WTC11 (cell line): ENCODE measurements at regions not wholly inside any gene's neighbourhood (a gene's known extent, or its start where the extent isn't known, plus 50 kb on each side); places are given as distances from the start of the nearest gene placed in this dataset.

Experiments
- ATAC-seq: fragments of 200-7000 bp; cut with Tn5 transposase; 2 replicates; pipeline ENCODE4 v1.10.0; 2021; ENCODE audit warnings: mild to moderate bottlenecking, moderate library complexity
- CTCF ChIA-PET: fragments of 300-600 bp; sonication (Branson Sonifier 250); formaldehyde crosslinking; loops from one replicate; lab custom pipeline; 2021; ENCODE audit warnings: antibody characterized with exemption; lab: Charles Lee
- POLR2A ChIA-PET: fragments of 350-600 bp; sonication (Branson Sonifier 250); formaldehyde crosslinking; loops from one replicate; lab custom pipeline; 2021; ENCODE audit warnings: antibody characterized with exemption; lab: Charles Lee
- DNase-seq: peaks from one replicate; pipeline ENCODE4 v3.0.0; 2021; ENCODE audit warnings: low spot score
- H3K27ac Mint-ChIP-seq: 2 replicates; pipeline ENCODE4 v1.8.0; 2021; ENCODE audit warnings: mixed read lengths
- H3K27me3 Mint-ChIP-seq: 2 replicates; pipeline ENCODE4 v1.8.0; 2021; ENCODE audit warnings: low read depth, mild to moderate bottlenecking, moderate library complexity, mixed read lengths
- H3K36me3 Mint-ChIP-seq: 2 replicates; pipeline ENCODE4 v1.8.0; 2021; ENCODE audit warnings: mixed read lengths
- H3K4me1 Mint-ChIP-seq: 2 replicates; pipeline ENCODE4 v1.8.0; 2022; ENCODE audit warnings: mixed read lengths
- H3K4me3 Mint-ChIP-seq: 2 replicates; pipeline ENCODE4 v1.8.0; 2021; ENCODE audit warnings: mild to moderate bottlenecking, moderate library complexity, mixed read lengths
- H3K9me3 Mint-ChIP-seq: 2 replicates; pipeline ENCODE4 v1.8.0; 2021; ENCODE audit warnings: mixed read lengths
- CBFB ChIP-seq: sonication (generic); formaldehyde crosslinking; IDR thresholded peaks from 2 replicates; pipeline ENCODE4 v1.8.1; 2022; ENCODE audit warnings: mild to moderate bottlenecking, low read depth, missing genetic modification reagents
- ELF4 ChIP-seq: sonication (generic); formaldehyde crosslinking; IDR thresholded peaks from 2 replicates; pipeline ENCODE4 v1.8.1; 2022; ENCODE audit warnings: low read depth, mild to moderate bottlenecking, moderate library complexity, missing genetic modification reagents
- ETV6 ChIP-seq: sonication (generic); formaldehyde crosslinking; IDR thresholded peaks from 2 replicates; pipeline ENCODE4 v1.8.1; 2022; ENCODE audit warnings: mild to moderate bottlenecking, missing genetic modification reagents
- FOXJ3 ChIP-seq: sonication (generic); formaldehyde crosslinking; IDR thresholded peaks from 2 replicates; pipeline ENCODE4 v1.9.0; 2021; ENCODE audit warnings: missing genetic modification reagents, mild to moderate bottlenecking, borderline replicate concordance
- GRHL2 ChIP-seq: fragments of 250-450 bp; sonication (Bioruptor Pico); IDR thresholded peaks from 2 replicates; pipeline ENCODE4 v1.8.0; 2022; ENCODE audit warnings: mild to moderate bottlenecking, moderate library complexity; ENCODE audit not compliant: insufficient replicate concordance, severe bottlenecking
- JAZF1 ChIP-seq: fragments of 250-450 bp; sonication (Bioruptor Pico); IDR thresholded peaks from 2 replicates; pipeline ENCODE4 v1.9.0; 2021; ENCODE audit warnings: moderate library complexity, mild to moderate bottlenecking, inconsistent platforms
- JUN ChIP-seq: sonication (generic); formaldehyde crosslinking; IDR thresholded peaks from 2 replicates; pipeline ENCODE4 v1.8.0; 2023; ENCODE audit warnings: mild to moderate bottlenecking, missing genetic modification reagents
- NR2C2 ChIP-seq: sonication (generic); formaldehyde crosslinking; IDR thresholded peaks from 2 replicates; pipeline ENCODE4 v1.8.0; 2022; ENCODE audit warnings: mild to moderate bottlenecking, missing genetic modification reagents
- RELA ChIP-seq: sonication (generic); formaldehyde crosslinking; IDR thresholded peaks from 2 replicates; pipeline ENCODE4 v1.8.1; 2022; ENCODE audit warnings: missing genetic modification reagents, mild to moderate bottlenecking, borderline replicate concordance
- RORB ChIP-seq: fragments of 250-450 bp; sonication (Bioruptor Pico); IDR thresholded peaks from 2 replicates; pipeline ENCODE4 v1.9.0; 2021; ENCODE audit warnings: mild to moderate bottlenecking
- SOX15 ChIP-seq: fragments of 250-450 bp; sonication (Bioruptor Pico); IDR thresholded peaks from 2 replicates; pipeline ENCODE4 v1.9.0; 2021; ENCODE audit warnings: mild to moderate bottlenecking
- TEAD1 ChIP-seq: sonication (generic); formaldehyde crosslinking; IDR thresholded peaks from 2 replicates; pipeline ENCODE4 v1.8.0; 2022; ENCODE audit warnings: mild to moderate bottlenecking, missing genetic modification reagents
- TEAD4 ChIP-seq: sonication (generic); formaldehyde crosslinking; IDR thresholded peaks from 2 replicates; pipeline ENCODE4 v1.8.0; 2022; ENCODE audit warnings: mild to moderate bottlenecking, missing genetic modification reagents
- TP53 ChIP-seq: sonication (generic); formaldehyde crosslinking; IDR thresholded peaks from 2 replicates; pipeline ENCODE4 v1.8.1; 2023; ENCODE audit warnings: mild to moderate bottlenecking, missing genetic modification reagents
- ZNF138 ChIP-seq: sonication (generic); formaldehyde crosslinking; conservative IDR thresholded peaks from 2 replicates; pipeline ENCODE4 v1.8.1; 2022; ENCODE audit warnings: mild to moderate bottlenecking, moderate library complexity, missing genetic modification reagents
- ZNF263 ChIP-seq: sonication (generic); formaldehyde crosslinking; IDR thresholded peaks from 2 replicates; pipeline ENCODE4 v1.8.1; 2022; ENCODE audit warnings: low read depth, mild to moderate bottlenecking, moderate library complexity, missing genetic modification reagents
- ZNF396 ChIP-seq: fragments of 250-450 bp; sonication (Bioruptor Pico); IDR thresholded peaks from 2 replicates; pipeline ENCODE4 v1.8.0; 2021; ENCODE audit warnings: mild to moderate bottlenecking, moderate library complexity, borderline replicate concordance
- ZNF423 ChIP-seq: fragments of 250-450 bp; sonication (Bioruptor Pico); IDR thresholded peaks from 2 replicates; pipeline ENCODE4 v2.1.2; 2022; ENCODE audit warnings: mild to moderate bottlenecking, moderate library complexity
- ZNF671 ChIP-seq: fragments of 250-450 bp; sonication (Bioruptor Pico); IDR thresholded peaks from 2 replicates; pipeline ENCODE4 v1.8.0; 2021; ENCODE audit warnings: mild to moderate bottlenecking
- TF ChIP-seq, protein P1 (sequence below): sonication (generic); formaldehyde crosslinking; IDR thresholded peaks from 2 replicates; pipeline ENCODE4 v1.8.0; 2022; ENCODE audit warnings: mild to moderate bottlenecking, missing genetic modification reagents
- TF ChIP-seq, protein P2 (sequence below): fragments of 250-450 bp; sonication (Bioruptor Pico); IDR thresholded peaks from 2 replicates; pipeline ENCODE4 v1.9.0; 2021; ENCODE audit warnings: moderate library complexity, mild to moderate bottlenecking, inconsistent platforms, borderline replicate concordance
- TF ChIP-seq, protein P3 (sequence below): sonication (generic); formaldehyde crosslinking; IDR thresholded peaks from 2 replicates; pipeline ENCODE4 v1.8.1; 2022; ENCODE audit warnings: low read depth, mild to moderate bottlenecking, moderate library complexity, missing genetic modification reagents, borderline replicate concordance
- TF ChIP-seq, protein P4 (sequence below): fragments of 250-450 bp; sonication (Bioruptor Pico); IDR thresholded peaks from 2 replicates; pipeline ENCODE4 v1.8.0; 2021; ENCODE audit warnings: mild to moderate bottlenecking
- TF ChIP-seq, protein P5 (sequence below): sonication (generic); formaldehyde crosslinking; IDR thresholded peaks from 2 replicates; pipeline ENCODE4 v1.8.1; 2023; ENCODE audit warnings: mild to moderate bottlenecking, missing genetic modification reagents
- TF ChIP-seq, protein P6 (sequence below): sonication (generic); formaldehyde crosslinking; IDR thresholded peaks from 2 replicates; pipeline ENCODE4 v1.8.1; 2023; ENCODE audit warnings: mild to moderate bottlenecking, missing genetic modification reagents, borderline replicate concordance

DNA sequence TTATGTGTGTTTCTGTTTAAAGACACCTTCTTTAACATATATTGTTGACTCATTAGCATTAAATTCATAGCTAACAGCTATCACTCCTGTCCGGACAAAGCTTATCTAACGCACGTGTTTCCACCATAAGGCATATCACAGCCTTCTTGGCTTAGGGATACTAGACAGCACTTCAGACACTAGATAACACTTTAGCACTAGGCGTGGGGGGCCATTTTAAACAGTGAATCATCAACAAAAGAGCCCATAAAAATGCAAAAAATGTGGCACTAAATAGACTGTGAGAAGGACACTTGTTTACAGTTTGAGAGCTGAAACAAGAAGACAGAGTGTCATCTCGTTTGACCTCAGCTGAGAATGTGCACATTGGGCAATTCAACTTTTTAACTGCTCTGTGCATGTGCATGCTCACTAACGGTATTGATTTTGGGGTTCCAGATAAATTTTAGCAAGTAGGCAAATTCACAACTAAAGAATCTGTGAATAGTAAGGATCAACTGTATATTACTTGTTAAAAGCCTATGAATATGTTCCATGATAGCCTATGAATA lies 58.9 kb upstream of the RAI2 start:
- ChIA-PET CTCF (no interaction called here), POLR2A (no interaction called here)
- H3K27me3 Mint-ChIP-seq = peaks cover 6% of the 10 kb centered on the region
- H3K4me3 Mint-ChIP-seq = no peak overlapping the region
- DNase-seq (no peak), ATAC-seq (no peak)
- H3K36me3 Mint-ChIP-seq = no peaks in the 10 kb centered on the region
- H3K4me1 Mint-ChIP-seq = no peaks in the 10 kb centered on the region
- TF ChIP-seq SOX15 (no peak), ZNF396 (no peak), ZNF671 (CRISPR knock-in tag) (no peak), ZNF263 (CRISPR knock-in tag) (no peak), JAZF1 (CRISPR knock-in tag) (no peak), NR2C2 (CRISPR knock-in tag) (no peak)
- TF ChIP-seq, protein P1, sequence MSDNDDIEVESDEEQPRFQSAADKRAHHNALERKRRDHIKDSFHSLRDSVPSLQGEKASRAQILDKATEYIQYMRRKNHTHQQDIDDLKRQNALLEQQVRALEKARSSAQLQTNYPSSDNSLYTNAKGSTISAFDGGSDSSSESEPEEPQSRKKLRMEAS (CRISPR knock-in tag) = no peak
- H3K9me3 Mint-ChIP-seq = 0 out of 2 replicates have a peak, but pooled peaks cover 7% of the 10 kb centered on the region
- H3K27ac Mint-ChIP-seq = no peak overlapping the region

DNA sequence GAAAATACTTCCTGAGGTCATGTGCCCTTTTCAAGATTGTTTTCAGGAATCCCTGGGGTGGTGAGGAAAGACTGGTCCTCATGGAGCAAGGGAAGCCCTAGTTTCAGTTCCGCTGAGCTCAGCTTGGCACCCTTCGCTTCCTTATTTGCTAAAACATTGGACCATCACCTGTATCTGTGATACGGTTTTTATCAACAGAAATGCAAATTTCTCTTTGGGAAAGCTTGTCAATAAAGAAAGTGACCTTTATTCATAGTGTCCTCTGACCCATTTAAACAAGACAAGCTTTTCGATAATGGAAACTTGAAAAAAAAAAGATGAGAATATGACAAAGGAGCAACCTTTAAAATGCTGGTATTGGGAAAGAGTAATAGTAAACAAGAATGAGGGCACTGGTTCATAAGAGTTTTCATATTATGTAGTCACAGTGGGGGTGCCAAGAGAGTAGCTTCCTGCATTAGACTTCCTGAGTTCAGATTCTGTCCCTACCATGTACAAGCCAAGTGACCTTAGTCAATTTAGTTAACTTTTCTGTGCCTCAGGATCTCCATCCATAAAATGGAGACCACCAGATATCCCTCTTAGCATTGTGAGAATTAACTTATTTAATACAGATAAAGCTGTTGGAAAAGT lies 57.0 kb upstream of the RAI2 start:
- ChIA-PET CTCF (no interaction called here), POLR2A (no interaction called here)
- no peak for ATAC-seq
- H3K4me3 Mint-ChIP-seq = no peak overlapping the region
- H3K27me3 Mint-ChIP-seq = peaks cover 6% of the 10 kb centered on the region
- no peaks in the 10 kb centered on the region for H3K4me1 Mint-ChIP-seq
- H3K36me3 Mint-ChIP-seq = no peaks in the 10 kb centered on the region
- H3K9me3 Mint-ChIP-seq = no peaks in the 10 kb centered on the region
- TF ChIP-seq TP53 (CRISPR knock-in tag) (no peak), GRHL2 (CRISPR knock-in tag) (no peak), ELF4 (CRISPR knock-in tag) (no peak), RORB (no peak), RELA (no peak), ETV6 (no peak), ZNF396 (no peak)
- TF ChIP-seq, protein P2, sequence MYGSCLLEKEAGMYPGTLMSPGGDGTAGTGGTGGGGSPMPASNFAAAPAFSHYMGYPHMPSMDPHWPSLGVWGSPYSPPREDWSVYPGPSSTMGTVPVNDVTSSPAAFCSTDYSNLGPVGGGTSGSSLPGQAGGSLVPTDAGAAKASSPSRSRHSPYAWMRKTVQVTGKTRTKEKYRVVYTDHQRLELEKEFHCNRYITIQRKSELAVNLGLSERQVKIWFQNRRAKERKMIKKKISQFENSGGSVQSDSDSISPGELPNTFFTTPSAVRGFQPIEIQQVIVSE = no peak
- TF ChIP-seq, protein P3, sequence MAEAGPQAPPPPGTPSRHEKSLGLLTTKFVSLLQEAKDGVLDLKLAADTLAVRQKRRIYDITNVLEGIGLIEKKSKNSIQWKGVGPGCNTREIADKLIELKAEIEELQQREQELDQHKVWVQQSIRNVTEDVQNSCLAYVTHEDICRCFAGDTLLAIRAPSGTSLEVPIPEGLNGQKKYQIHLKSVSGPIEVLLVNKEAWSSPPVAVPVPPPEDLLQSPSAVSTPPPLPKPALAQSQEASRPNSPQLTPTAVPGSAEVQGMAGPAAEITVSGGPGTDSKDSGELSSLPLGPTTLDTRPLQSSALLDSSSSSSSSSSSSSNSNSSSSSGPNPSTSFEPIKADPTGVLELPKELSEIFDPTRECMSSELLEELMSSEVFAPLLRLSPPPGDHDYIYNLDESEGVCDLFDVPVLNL (CRISPR knock-in tag) = no peak
- TF ChIP-seq, protein P4, sequence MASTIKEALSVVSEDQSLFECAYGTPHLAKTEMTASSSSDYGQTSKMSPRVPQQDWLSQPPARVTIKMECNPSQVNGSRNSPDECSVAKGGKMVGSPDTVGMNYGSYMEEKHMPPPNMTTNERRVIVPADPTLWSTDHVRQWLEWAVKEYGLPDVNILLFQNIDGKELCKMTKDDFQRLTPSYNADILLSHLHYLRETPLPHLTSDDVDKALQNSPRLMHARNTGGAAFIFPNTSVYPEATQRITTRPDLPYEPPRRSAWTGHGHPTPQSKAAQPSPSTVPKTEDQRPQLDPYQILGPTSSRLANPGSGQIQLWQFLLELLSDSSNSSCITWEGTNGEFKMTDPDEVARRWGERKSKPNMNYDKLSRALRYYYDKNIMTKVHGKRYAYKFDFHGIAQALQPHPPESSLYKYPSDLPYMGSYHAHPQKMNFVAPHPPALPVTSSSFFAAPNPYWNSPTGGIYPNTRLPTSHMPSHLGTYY (CRISPR knock-in tag) = no peak
- no peak for DNase-seq
- H3K27ac Mint-ChIP-seq = no peak overlapping the region

DNA sequence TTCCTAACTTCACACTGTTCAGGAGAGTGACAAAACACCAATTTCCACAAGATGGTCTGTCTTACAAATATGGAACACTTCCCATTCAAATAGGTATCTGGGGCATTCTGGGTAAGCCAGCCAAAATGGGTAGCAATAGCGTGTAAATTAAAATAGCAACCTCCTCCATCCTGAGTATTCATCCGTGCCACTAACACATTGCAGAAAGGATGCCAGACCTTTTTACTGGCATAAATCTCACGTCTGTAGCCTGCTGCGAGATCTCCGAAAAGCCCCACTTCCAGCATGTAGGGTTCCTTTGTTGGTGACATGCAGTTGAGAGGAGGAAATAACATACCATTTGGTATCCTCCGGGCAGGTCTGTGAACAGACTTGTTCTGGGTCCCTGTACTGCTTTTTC lies 52.7 kb upstream of the RAI2 start:
- no peak overlapping the region for H3K4me3 Mint-ChIP-seq
- CTCF ChIA-PET = no interaction called here
- no peak for DNase-seq
- 0 out of 2 replicates have a peak, but pooled peaks cover under 1% of the 10 kb centered on the region for H3K9me3 Mint-ChIP-seq
- ATAC-seq = no peak
- POLR2A ChIA-PET = no interaction called here
- no peak overlapping the region for H3K27ac Mint-ChIP-seq
- no peaks in the 10 kb centered on the region for H3K4me1 Mint-ChIP-seq
- H3K36me3 Mint-ChIP-seq = no peaks in the 10 kb centered on the region
- H3K27me3 Mint-ChIP-seq = peaks cover 17% of the 10 kb centered on the region
- TF ChIP-seq ZNF423 (no peak), FOXJ3 (no peak), TEAD1 (no peak), CBFB (CRISPR knock-in tag) (no peak), ZNF138 (no peak), JUN (CRISPR knock-in tag) (no peak), TEAD4 (CRISPR knock-in tag) (no peak)
- TF ChIP-seq, protein P5, sequence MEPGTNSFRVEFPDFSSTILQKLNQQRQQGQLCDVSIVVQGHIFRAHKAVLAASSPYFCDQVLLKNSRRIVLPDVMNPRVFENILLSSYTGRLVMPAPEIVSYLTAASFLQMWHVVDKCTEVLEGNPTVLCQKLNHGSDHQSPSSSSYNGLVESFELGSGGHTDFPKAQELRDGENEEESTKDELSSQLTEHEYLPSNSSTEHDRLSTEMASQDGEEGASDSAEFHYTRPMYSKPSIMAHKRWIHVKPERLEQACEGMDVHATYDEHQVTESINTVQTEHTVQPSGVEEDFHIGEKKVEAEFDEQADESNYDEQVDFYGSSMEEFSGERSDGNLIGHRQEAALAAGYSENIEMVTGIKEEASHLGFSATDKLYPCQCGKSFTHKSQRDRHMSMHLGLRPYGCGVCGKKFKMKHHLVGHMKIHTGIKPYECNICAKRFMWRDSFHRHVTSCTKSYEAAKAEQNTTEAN (CRISPR knock-in tag) = no peak
- TF ChIP-seq, protein P6, sequence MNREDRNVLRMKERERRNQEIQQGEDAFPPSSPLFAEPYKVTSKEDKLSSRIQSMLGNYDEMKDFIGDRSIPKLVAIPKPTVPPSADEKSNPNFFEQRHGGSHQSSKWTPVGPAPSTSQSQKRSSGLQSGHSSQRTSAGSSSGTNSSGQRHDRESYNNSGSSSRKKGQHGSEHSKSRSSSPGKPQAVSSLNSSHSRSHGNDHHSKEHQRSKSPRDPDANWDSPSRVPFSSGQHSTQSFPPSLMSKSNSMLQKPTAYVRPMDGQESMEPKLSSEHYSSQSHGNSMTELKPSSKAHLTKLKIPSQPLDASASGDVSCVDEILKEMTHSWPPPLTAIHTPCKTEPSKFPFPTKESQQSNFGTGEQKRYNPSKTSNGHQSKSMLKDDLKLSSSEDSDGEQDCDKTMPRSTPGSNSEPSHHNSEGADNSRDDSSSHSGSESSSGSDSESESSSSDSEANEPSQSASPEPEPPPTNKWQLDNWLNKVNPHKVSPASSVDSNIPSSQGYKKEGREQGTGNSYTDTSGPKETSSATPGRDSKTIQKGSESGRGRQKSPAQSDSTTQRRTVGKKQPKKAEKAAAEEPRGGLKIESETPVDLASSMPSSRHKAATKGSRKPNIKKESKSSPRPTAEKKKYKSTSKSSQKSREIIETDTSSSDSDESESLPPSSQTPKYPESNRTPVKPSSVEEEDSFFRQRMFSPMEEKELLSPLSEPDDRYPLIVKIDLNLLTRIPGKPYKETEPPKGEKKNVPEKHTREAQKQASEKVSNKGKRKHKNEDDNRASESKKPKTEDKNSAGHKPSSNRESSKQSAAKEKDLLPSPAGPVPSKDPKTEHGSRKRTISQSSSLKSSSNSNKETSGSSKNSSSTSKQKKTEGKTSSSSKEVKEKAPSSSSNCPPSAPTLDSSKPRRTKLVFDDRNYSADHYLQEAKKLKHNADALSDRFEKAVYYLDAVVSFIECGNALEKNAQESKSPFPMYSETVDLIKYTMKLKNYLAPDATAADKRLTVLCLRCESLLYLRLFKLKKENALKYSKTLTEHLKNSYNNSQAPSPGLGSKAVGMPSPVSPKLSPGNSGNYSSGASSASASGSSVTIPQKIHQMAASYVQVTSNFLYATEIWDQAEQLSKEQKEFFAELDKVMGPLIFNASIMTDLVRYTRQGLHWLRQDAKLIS (CRISPR knock-in tag) = no peak
